ENCODE measurements at regions not wholly inside any gene's neighbourhood (a gene's known extent, or its start where the extent isn't known, plus 50 kb on each side); places are given as distances from the start of the nearest gene placed in this dataset.
"Not testable (repeated sequence)": the region's sequence is repeated elsewhere in the genome, so short reads cannot be mapped to it uniquely, and the experiment has no call there.

DNA sequence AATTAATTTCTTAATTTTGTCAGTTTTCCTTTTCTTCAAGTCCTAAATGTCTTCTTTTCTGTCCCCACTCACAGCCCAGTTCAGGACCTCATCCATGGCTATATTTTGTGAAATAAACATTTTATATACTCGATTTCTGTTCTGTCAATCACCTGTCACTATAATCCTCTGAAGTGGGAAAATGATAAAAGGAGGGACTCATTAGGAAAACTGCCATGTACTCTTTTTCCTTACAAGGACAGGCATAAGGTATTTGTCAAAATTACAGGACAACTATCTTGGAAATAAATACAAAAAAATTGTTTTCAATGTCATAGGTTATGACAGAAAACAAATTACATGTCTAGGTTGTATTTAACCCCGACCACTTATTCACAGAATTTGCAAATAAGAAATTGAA lies 240.1 kb upstream of the CBLB start (continued):
- TF ChIP-seq, protein P1, sequence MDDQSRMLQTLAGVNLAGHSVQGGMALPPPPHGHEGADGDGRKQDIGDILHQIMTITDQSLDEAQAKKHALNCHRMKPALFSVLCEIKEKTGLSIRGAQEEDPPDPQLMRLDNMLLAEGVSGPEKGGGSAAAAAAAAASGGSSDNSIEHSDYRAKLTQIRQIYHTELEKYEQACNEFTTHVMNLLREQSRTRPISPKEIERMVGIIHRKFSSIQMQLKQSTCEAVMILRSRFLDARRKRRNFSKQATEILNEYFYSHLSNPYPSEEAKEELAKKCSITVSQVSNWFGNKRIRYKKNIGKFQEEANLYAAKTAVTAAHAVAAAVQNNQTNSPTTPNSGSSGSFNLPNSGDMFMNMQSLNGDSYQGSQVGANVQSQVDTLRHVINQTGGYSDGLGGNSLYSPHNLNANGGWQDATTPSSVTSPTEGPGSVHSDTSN (IDR thresholded peaks at IDR 0.05) = no peak
- TF ChIP-seq EZH2phosphoT487 (IDR thresholded peaks at IDR 0.05; ENCODE audit: borderline replicate concordance, low read depth) (no peak), GATA2 (CRISPR knock-in tag; IDR thresholded peaks at IDR 0.05) (no peak), FOXM1 (IDR thresholded peaks at IDR 0.05; ENCODE audit: low read depth) (no peak), RXRA (IDR thresholded peaks at IDR 0.05; ENCODE audit: borderline replicate concordance, low read depth) (no peak), POLR2AphosphoS5 (IDR thresholded peaks at IDR 0.05; ENCODE audit: low read depth, low read length) (no peak), RAD21 (IDR thresholded peaks at IDR 0.05; ENCODE audit: low read length) (no peak)
- TF ChIP-seq, protein P2, sequence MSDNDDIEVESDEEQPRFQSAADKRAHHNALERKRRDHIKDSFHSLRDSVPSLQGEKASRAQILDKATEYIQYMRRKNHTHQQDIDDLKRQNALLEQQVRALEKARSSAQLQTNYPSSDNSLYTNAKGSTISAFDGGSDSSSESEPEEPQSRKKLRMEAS (IDR thresholded peaks at IDR 0.05; ENCODE audit: low read depth) = no peak
- TF ChIP-seq, protein P3, sequence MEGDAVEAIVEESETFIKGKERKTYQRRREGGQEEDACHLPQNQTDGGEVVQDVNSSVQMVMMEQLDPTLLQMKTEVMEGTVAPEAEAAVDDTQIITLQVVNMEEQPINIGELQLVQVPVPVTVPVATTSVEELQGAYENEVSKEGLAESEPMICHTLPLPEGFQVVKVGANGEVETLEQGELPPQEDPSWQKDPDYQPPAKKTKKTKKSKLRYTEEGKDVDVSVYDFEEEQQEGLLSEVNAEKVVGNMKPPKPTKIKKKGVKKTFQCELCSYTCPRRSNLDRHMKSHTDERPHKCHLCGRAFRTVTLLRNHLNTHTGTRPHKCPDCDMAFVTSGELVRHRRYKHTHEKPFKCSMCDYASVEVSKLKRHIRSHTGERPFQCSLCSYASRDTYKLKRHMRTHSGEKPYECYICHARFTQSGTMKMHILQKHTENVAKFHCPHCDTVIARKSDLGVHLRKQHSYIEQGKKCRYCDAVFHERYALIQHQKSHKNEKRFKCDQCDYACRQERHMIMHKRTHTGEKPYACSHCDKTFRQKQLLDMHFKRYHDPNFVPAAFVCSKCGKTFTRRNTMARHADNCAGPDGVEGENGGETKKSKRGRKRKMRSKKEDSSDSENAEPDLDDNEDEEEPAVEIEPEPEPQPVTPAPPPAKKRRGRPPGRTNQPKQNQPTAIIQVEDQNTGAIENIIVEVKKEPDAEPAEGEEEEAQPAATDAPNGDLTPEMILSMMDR (IDR thresholded peaks at IDR 0.05) = no peak

DNA sequence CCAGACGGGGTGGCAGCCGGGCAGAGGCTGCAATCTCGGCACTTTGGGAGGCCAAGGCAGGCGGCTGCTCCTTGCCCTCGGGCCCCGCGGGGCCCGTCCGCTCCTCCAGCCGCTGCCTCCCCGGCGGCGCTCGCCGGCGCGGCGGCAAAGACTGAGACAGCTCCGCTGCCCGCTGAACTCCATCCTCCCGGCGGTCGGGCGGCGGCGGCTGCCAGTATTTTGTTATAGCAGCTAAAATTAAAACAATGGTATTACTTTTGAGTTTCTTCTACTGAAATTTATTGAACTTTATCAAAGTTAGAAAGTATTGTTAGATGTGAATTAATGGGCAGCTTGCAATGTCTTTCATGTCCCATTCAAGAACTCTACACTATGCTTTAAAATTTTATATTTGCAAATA lies 243.7 kb upstream of the CBLB start:
- CTCF ChIA-PET; H3F3A ChIP-seq (replicated peaks; ENCODE audit: insufficient read depth); H3K9me3 ChIP-seq; H3K79me2 ChIP-seq (ENCODE audit: insufficient read depth); H3K4me1 ChIP-seq (ENCODE audit: control insufficient read depth in 1 of 2, insufficient read depth in 2 of 2, low read depth in 1 of 2, low read length in 1 of 2); H3K4me2 ChIP-seq; H3K27me3 ChIP-seq (ENCODE audit: insufficient read depth); POLR2A ChIA-PET; H2AFZ ChIP-seq (ENCODE audit: low read depth); H3K36me3 ChIP-seq (replicated peaks in 1 of 2; ENCODE audit: control insufficient read depth in 1 of 2, insufficient read depth in 2 of 2, low read length in 1 of 2); H3K9ac ChIP-seq; H3K9me2 ChIP-seq; H3K4me3 ChIP-seq (ENCODE audit: low read depth in 2 of 2, low read length in 1 of 2); DNase-seq; H3K27ac ChIP-seq (ENCODE audit: low read depth in 2 of 2, low read length in 1 of 2); H4K20me1 ChIP-seq (ENCODE audit: insufficient read depth): not testable (repeated sequence)
- 97% methylated on average over 17 of the region's 26 CpGs for WGBS (ENCODE audit: low lambda C conversion rate)

DNA sequence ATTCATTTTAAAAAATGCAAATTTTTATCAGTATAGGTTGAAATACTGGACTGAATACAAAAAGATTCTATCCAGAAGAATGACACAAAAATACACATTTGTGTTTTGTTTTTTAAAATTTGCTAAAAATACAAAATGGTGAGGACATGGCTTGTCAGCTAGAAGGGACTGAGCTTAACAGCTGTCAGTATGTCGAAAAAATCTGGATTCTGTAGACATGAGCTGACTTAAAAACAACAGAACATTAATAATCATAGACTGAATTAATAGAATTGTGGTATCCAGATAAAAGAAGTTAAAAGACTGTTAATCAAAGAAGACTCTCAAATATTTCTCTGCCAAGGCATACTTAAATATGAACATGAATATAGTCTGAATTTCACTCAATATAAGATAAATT lies 244.9 kb upstream of the CBLB start:
- Histone ChIP-seq H3K79me2 (ENCODE audit: insufficient read depth) (no peaks in the 10 kb centered on the region), H3K9me3 (no peaks in the 10 kb centered on the region), H3K9me2 (no peaks in the 10 kb centered on the region), H3K4me1 (ENCODE audit: control insufficient read depth in 1 of 2, insufficient read depth in 2 of 2, low read depth in 1 of 2, low read length in 1 of 2) (no peaks in the 10 kb centered on the region), H2AFZ (ENCODE audit: low read depth) (no peak overlapping the region), H3K4me2 (no peak overlapping the region), H3K27ac (ENCODE audit: low read depth in 2 of 2, low read length in 1 of 2) (no peak overlapping the region), H3K9ac (no peak overlapping the region), H4K20me1 (ENCODE audit: insufficient read depth) (no peaks in the 10 kb centered on the region), H3K4me3 (ENCODE audit: low read depth in 2 of 2, low read length in 1 of 2) (no peak overlapping the region), H3K36me3 (replicated peaks in 1 of 2; ENCODE audit: control insufficient read depth in 1 of 2, insufficient read depth in 2 of 2, low read length in 1 of 2) (no peaks in the 10 kb centered on the region), H3F3A (replicated peaks; ENCODE audit: insufficient read depth) (no peaks in the 10 kb centered on the region), H3K27me3 (ENCODE audit: insufficient read depth) (no peaks in the 10 kb centered on the region)
- WGBS (ENCODE audit: low lambda C conversion rate) = 55% methylated on average over 1 of the region's 1 CpG
- DNase-seq = no peak
- CTCF ChIA-PET = interaction anchor here (0.7 kb wide), 1 partner anchor 873 kb away, joined by 3 read pairs; no protein-coding TSS in a partner anchor
- POLR2A ChIA-PET = no interaction called here
- TF ChIP-seq MEF2A (IDR thresholded peaks at IDR 0.05; ENCODE audit: borderline replicate concordance, low read depth) = no peak
- TF ChIP-seq, protein P4, sequence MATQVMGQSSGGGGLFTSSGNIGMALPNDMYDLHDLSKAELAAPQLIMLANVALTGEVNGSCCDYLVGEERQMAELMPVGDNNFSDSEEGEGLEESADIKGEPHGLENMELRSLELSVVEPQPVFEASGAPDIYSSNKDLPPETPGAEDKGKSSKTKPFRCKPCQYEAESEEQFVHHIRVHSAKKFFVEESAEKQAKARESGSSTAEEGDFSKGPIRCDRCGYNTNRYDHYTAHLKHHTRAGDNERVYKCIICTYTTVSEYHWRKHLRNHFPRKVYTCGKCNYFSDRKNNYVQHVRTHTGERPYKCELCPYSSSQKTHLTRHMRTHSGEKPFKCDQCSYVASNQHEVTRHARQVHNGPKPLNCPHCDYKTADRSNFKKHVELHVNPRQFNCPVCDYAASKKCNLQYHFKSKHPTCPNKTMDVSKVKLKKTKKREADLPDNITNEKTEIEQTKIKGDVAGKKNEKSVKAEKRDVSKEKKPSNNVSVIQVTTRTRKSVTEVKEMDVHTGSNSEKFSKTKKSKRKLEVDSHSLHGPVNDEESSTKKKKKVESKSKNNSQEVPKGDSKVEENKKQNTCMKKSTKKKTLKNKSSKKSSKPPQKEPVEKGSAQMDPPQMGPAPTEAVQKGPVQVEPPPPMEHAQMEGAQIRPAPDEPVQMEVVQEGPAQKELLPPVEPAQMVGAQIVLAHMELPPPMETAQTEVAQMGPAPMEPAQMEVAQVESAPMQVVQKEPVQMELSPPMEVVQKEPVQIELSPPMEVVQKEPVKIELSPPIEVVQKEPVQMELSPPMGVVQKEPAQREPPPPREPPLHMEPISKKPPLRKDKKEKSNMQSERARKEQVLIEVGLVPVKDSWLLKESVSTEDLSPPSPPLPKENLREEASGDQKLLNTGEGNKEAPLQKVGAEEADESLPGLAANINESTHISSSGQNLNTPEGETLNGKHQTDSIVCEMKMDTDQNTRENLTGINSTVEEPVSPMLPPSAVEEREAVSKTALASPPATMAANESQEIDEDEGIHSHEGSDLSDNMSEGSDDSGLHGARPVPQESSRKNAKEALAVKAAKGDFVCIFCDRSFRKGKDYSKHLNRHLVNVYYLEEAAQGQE (IDR thresholded peaks at IDR 0.05; ENCODE audit: low read depth, low read length) = no peak
- no peak for TF ChIP-seq EP300 (IDR thresholded peaks at IDR 0.05; ENCODE audit: borderline replicate concordance in 1 of 2, low read depth in 1 of 2, low read length in 1 of 2)
- TF ChIP-seq, protein P5, sequence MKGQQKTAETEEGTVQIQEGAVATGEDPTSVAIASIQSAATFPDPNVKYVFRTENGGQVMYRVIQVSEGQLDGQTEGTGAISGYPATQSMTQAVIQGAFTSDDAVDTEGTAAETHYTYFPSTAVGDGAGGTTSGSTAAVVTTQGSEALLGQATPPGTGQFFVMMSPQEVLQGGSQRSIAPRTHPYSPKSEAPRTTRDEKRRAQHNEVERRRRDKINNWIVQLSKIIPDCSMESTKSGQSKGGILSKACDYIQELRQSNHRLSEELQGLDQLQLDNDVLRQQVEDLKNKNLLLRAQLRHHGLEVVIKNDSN (IDR thresholded peaks at IDR 0.05; ENCODE audit: borderline replicate concordance, low read depth) = no peak
- TF ChIP-seq GATA2 (CRISPR knock-in tag; IDR thresholded peaks at IDR 0.05) = no peak
- no peak for TF ChIP-seq NFIC (IDR thresholded peaks at IDR 0.05; ENCODE audit: borderline replicate concordance)
- TF ChIP-seq TEAD4 (IDR thresholded peaks at IDR 0.05; ENCODE audit: borderline replicate concordance, insufficient read depth) = no peak
- no peak for TF ChIP-seq RCOR1 (IDR thresholded peaks at IDR 0.05; ENCODE audit: low read length)
- no peak for TF ChIP-seq TCF12 (IDR thresholded peaks at IDR 0.05)
- no peak for TF ChIP-seq YY1 (IDR thresholded peaks at IDR 0.05; ENCODE audit: low read depth)
- TF ChIP-seq, protein P6, sequence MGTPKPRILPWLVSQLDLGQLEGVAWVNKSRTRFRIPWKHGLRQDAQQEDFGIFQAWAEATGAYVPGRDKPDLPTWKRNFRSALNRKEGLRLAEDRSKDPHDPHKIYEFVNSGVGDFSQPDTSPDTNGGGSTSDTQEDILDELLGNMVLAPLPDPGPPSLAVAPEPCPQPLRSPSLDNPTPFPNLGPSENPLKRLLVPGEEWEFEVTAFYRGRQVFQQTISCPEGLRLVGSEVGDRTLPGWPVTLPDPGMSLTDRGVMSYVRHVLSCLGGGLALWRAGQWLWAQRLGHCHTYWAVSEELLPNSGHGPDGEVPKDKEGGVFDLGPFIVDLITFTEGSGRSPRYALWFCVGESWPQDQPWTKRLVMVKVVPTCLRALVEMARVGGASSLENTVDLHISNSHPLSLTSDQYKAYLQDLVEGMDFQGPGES (IDR thresholded peaks at IDR 0.05; ENCODE audit: low read depth, low read length) = no peak

Data from SK-N-SH (cell line).